ENCODE measurements at regions not wholly inside any gene's neighbourhood (a gene's known extent, or its start where the extent isn't known, plus 50 kb on each side); places are given as distances from the start of the nearest gene placed in this dataset.

GRCh38 chr3:103690536-103690935 lies 1255.7 kb downstream of the ZPLD1 start:
- no peak for DNase-seq

GRCh38 chr3:103693831-103694230 lies 1259.0 kb downstream of the ZPLD1 start:
- no peak for DNase-seq

DNA sequence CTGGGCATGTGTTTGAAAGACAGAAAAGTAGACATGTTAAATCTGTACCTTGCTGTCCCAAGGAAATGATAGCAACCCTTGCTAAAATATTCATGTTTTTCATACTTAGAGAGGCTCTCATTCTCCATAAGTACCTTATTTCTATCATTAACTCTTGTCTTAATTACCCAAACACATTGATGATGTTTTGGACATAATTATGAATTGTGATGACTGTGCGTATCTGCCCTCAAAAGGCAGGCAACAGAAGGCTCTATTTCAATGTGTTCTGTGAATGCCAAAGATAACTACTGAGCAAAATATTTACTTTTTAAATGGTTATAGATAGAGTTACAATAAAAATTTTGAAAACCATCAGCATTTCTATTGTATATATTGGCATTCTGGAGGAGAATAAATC lies 1263.8 kb downstream of the ZPLD1 start:
- DNase-seq = no peak

DNA sequence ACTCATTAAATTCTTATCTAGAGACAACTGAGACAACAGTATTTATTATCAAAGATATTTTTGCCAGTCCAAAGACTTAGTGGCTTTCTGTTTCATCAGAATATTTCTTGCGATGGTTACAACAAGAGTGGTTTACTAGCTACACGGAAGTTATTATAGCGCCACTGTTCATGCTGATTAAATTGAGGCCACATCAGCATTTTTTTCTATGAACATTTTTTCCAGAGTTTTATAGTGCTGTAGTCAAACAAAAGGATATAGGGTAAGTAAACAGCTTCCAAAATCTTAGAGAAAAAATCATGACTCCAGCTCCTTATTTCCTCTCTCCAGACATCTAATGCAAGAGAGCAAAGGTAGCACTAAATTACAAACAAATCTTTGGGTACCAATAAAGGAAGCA lies 1264.4 kb downstream of the ZPLD1 start:
- no peak for DNase-seq

DNA sequence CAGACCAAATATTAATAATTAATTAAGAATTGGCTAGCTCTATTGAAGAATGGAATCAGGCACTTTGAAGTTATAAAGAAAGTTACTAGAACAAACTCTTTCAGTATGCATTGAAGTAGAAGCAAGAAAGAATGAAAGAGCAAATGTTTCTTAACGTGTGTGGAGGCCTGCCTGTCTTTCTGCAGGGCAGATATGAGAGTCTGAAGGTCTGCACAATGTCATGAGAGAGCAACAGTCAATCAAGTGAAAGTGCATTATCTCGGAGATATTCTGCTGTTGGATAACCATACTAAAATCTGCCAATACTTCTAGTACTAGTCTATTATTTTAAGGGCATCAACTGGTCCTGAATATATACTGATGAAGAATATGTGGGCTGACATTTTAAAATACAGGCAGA lies 1270.8 kb downstream of the ZPLD1 start:
- DNase-seq = no peak

- DNase-seq = no peak
Measured at GRCh38 chr3:103706671-103707070, 1271.9 kb downstream of the ZPLD1 start.

GRCh38 chr3:103711670-103712069 lies 1276.9 kb downstream of the ZPLD1 start:
- DNase-seq = no peak

DNA sequence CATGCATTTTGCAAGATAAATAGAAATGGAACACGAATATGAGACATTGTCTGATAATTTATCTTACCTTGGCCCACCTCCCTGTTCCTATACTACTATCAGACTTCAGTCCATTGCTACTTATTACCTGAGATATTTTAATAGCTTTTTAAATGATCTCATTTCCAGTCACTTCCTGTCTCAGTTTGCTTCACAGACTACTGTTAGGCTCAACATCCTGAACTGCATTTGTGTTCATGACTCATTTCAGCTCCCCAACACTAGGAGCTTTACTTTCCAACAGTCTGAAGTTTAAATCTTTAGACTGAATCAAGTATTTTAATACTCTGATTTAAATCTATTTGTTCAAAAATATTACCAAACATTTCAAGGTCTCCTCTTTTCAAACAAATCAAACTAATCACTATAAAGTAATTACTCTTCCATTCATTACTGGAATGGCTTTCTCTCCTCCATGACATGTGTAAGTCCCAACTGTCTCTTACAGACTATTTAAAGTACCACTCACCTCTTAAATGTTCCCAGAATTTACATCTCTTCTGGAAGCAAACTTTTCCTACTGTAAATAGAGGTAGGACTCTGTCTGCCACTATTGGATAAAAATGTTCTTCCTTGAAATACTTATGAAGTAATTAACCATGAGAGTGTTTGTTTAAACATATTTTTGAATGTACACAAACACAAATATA lies 1277.6 kb downstream of the ZPLD1 start:
- no peak for DNase-seq

GRCh38 chr3:103729547-103729946 lies 1294.7 kb downstream of the ZPLD1 start:
- DNase-seq = no peak

- DNase-seq = no peak
Measured at GRCh38 chr3:103730744-103731143, 1295.9 kb downstream of the ZPLD1 start.

GRCh38 chr3:103752986-103753385 lies 1318.2 kb downstream of the ZPLD1 start:
- no peak for DNase-seq

- DNase-seq = no peak
Measured at GRCh38 chr3:103767635-103768034, 1332.8 kb downstream of the ZPLD1 start.

GRCh38 chr3:103785017-103785416 lies 1350.2 kb downstream of the ZPLD1 start:
- DNase-seq = no peak

GRCh38 chr3:103785537-103785936 lies 1350.7 kb downstream of the ZPLD1 start:
- DNase-seq = no peak

DNA sequence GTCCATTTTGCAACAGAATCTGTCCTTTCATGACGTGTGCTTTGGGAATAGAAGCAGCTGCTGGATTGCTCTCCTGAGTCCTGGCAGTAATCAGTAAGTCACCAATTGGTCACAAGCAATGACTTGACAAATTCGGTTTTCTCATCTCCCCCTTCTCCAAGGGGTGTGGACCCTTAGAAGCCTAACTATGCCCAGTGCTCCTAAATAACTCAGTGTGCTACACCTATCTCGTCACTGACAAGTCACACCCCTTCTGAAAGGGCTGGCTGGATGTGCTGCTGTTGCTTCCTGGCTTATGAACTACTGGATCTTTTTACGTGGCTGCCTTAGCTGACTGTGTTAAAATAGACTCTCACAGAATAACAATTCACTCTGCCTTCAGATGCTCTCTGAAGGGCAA lies 1351.5 kb downstream of the ZPLD1 start:
- no peak for DNase-seq

DNA sequence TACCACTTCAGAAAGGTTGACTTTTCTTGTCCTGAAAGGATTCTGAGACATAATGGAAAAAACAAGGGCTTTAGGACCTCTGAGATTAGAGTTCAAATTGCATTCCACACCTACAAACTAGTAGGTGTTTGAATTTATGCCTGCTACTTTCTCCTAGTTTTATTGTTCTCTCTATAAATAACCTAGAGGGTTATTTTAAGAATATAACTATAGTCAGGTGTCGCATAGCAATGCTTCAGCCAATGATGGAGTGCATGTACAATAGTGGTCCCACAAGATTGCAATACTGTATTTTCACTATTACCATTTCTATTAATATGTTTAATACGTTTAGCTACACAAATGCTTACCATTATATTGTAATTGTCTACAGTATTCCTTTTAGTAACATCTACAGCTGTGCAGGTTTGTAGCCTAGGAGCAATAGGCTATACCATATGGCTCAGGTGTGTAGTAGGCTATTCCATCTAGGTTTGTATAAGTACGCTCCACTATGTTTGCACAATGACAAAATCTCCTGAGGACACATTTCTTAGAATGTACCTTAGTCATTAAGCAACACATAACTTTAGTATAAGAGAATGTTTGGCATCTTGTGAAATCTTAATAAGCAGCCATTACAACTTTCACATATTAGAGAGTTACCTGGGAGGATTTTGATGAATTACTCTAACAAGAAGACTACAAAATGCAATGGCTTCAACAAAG lies 1352.5 kb downstream of the ZPLD1 start:
- DNase-seq = no peak

DNA sequence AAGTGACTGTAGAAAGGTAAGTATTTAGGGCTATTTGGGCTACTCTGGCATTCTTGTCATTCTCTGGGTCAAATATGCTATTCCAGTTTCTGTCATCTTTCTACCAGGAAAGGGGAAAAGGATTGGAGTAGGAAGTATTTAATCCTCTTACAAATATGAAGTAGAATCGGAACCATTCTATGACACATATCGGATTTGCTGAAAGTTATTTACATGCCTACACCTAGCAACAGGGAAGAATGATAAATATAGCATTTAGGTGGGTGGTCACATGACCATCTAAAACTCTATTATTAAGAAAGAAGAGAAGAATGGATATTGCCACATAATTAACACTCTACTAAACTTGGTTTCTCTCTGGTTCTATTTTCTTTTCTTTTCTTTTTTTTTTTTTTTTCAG lies 1353.1 kb downstream of the ZPLD1 start:
- no peak for DNase-seq

- no peak for DNase-seq
Measured at GRCh38 chr3:103791786-103792515, 1357.1 kb downstream of the ZPLD1 start.

DNA sequence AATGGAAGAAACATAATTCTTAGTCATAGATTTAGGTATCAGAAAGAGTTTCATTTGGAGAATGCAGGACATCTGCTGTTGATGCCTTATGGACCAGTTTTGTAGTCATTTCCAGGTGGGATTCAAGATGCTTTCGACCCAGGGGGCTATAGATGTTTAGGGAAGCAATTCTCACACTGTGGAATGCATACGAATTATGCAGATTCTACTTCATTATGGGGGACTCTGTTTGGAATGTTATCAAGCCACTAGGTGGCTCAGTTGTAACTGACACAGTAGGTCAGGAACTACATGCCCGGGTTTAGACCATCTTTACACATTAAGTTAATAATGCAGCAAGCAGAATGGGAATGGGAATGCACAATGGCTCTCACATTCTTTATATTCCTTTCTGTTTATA lies 1359.8 kb downstream of the ZPLD1 start:
- no peak for DNase-seq

DNA sequence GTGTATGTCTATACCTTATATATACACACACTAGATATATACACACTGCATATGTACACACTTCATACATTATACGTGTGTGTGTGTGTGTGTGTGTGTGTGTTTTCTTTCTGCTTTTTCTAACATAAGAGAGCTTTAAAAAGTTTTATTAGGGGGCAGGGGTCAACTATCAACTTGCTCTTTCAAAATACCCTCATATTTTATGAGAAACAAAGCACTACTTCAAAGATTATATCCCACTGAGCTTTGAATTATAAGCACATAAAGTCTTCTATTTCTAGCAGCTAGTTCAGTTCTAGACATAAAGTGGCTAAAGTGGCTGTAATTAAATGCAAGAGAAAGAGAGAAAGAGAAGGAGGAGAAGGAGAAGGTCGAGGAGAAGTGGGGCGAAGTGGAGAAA lies 1361.3 kb downstream of the ZPLD1 start:
- no peak for DNase-seq

- no peak for DNase-seq
Measured at GRCh38 chr3:103803787-103804186, 1369.0 kb downstream of the ZPLD1 start.

DNA sequence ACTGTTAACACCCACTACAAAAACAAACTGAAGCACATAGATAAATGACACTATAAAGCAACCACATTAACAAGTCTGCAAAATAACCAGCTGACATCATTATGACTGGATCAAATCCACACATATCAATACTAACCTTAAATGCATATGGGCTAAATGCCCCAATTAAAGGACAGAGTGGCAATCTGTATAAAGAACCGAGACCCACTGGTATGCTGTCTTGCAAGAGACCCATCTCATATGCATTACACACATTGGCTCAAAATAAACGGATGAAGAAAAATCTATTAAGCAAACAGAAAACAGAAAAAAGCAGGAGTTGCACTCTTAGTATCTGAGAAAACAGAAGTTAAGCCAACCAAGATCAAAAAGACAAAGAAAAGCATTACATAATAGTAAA lies 1375.4 kb downstream of the ZPLD1 start:
- no peak for DNase-seq

DNA sequence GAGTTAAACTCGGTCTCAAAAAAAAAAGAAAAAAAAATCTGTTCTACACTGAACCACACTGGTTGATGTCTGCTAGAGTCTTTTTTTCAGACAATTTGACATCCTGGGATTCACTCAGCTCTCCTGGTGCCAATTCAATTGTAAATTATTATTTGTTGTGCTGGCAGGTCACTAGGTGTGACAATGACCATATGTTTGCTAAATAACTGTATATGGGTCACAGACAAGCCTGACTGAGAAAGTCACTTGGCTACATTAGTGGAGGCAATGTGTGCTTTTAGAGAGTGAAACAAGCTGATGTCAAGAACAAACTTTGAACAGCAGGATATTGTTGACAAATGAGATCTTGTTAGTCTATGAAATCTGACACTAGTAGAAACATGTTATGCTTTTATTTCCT lies 1379.1 kb downstream of the ZPLD1 start:
- no peak for DNase-seq

GRCh38 chr3:103818398-103818797 lies 1383.6 kb downstream of the ZPLD1 start:
- DNase-seq = no peak
